ENCODE measurements at regions not wholly inside any gene's neighbourhood (a gene's known extent, or its start where the extent isn't known, plus 50 kb on each side); places are given as distances from the start of the nearest gene placed in this dataset.
A peak's percentile ranks its signal among the peaks of the same experiment; 100 is the strongest.

- intact Hi-C loops (cut with micrococcal nuclease) (loop anchor here (5.0 to 10.0 kb wide), 2 partner anchors 174 to 222 kb away; no protein-coding TSS in a partner anchor), dilution Hi-C loops (cut with HindIII; ENCODE audit: low sequenced_read_pairs, unreplicated experiment) (no loop called here), in situ Hi-C loops (cut with MboI; ENCODE audit: low sequenced_read_pairs) (no loop called here)
- WGBS, 2 experiments (ENCODE audit: extremely low coverage in 2 of 2, insufficient read length in 1 of 2) = no CpG with 5 or more reads among the region's 6 CpGs
- Histone ChIP-seq H3K4me1 (ENCODE audit: control insufficient read depth, insufficient read depth, low read length) (peaks cover 30% of the 10 kb centered on the region), H2BK120ac (ENCODE audit: low read depth, low read length) (peak overlapping the region; percentile 94), H4K5ac (ENCODE audit: low read depth, low read length) (peak overlapping the region; percentile 98), H3K4ac (ENCODE audit: low read depth, low read length) (peak overlapping the region; percentile 94), H3K9ac (ENCODE audit: low read depth, low read length) (no peak overlapping the region), H2AK5ac (ENCODE audit: low read depth, low read length) (peak overlapping the region; percentile 91), H4K8ac (ENCODE audit: low read depth in 2 of 2, low read length in 2 of 2) (peak overlapping the region; percentile 84 to 87), H3K4me3 (ENCODE audit: insufficient read depth, low read depth, low read length) (no peak overlapping the region), H3K9me3 (ENCODE audit: control insufficient read depth, insufficient read depth, low read length) (no peaks in the 10 kb centered on the region), H2AFZ (replicated peaks; ENCODE audit: low read length, poor library complexity) (no peak overlapping the region), H3K4me2 (ENCODE audit: low read depth, low read length) (no peak overlapping the region), H3K79me1 (ENCODE audit: low read depth in 1 of 2, low read length in 2 of 2) (peaks cover 0 to 10% of the 10 kb centered on the region in 2 experiments; a peak in 1 of 4 replicates), H2BK20ac (ENCODE audit: low read depth, low read length) (peak overlapping the region; percentile 94), H2BK15ac (ENCODE audit: low read depth, low read length) (peak overlapping the region; percentile 91; the same call in 2 of the 3 replicates), H3K14ac (replicated peaks; ENCODE audit: low read depth, low read length) (peak overlapping the region; percentile 57), H3K27ac (ENCODE audit: insufficient read depth, low read length) (peak overlapping the region; percentile 97), H3K36me3 (ENCODE audit: control insufficient read depth, insufficient read depth, low read length) (no peaks in the 10 kb centered on the region), H4K91ac (ENCODE audit: insufficient read depth, low read depth, low read length) (peak overlapping the region; percentile 98), H3K56ac (ENCODE audit: extremely low read depth, insufficient read depth, low read length) (peak overlapping the region; percentile 79), H3K9me1 (ENCODE audit: insufficient read depth, low read length) (peaks cover 17% of the 10 kb centered on the region), H4K20me1 (ENCODE audit: insufficient read depth, low read length) (0 out of 2 replicates have a peak, but pooled peaks cover 3% of the 10 kb centered on the region), H3K18ac (ENCODE audit: low read depth, low read length) (peak overlapping the region; percentile 99), H3K27me3 (ENCODE audit: control insufficient read depth, insufficient read depth, low read length) (no peaks in the 10 kb centered on the region), H3K23ac (ENCODE audit: low read depth, low read length) (peak overlapping the region; percentile 84), H2AK9ac (replicated peaks; ENCODE audit: low read depth, low read length, poor library complexity) (no peak overlapping the region), H2BK5ac (ENCODE audit: low read depth, low read length, poor library complexity, severe bottlenecking) (peak overlapping the region; percentile 84)
- DNase-seq (no peak), ATAC-seq (ENCODE audit: low read depth) (no peak)
- BruUV-seq (replicated peaks) = no TSS peak
- ChIA-PET CTCF (no interaction called here), POLR2A (ENCODE audit: unreplicated experiment) (interaction anchor here (0.7 kb wide), 1 partner anchor 116 kb away, joined by 4 read pairs; no protein-coding TSS in a partner anchor)
- no peak for TF ChIP-seq CHD1 (IDR thresholded peaks at IDR 0.05; ENCODE audit: low read depth, low read length)
- TF ChIP-seq RCOR1 (IDR thresholded peaks at IDR 0.05; ENCODE audit: insufficient replicate concordance, low read length) = no peak
- TF ChIP-seq MAFK (IDR thresholded peaks at IDR 0.05; ENCODE audit: low read depth, low read length) = no peak
- no peak for TF ChIP-seq NFE2L2 (IDR thresholded peaks at IDR 0.05; ENCODE audit: low read depth, low read length)
- no peak for TF ChIP-seq USF2 (IDR thresholded peaks at IDR 0.05; ENCODE audit: low read depth, low read length)
- no peak for TF ChIP-seq BHLHE40 (IDR thresholded peaks at IDR 0.05; ENCODE audit: low read depth, low read length)
- no peak for TF ChIP-seq CEBPB (IDR thresholded peaks at IDR 0.05; ENCODE audit: low read depth, low read length)
- no peak for TF ChIP-seq CTCF (conservative IDR thresholded peaks at IDR 0.05; ENCODE audit: low read depth, low read length)
- TF ChIP-seq POLR2A (IDR thresholded peaks at IDR 0.05; ENCODE audit: low read depth, low read length) = no peak
- TF ChIP-seq RAD21 (IDR thresholded peaks at IDR 0.05; ENCODE audit: low read length) = no peak
- no peak for TF ChIP-seq RFX5 (IDR thresholded peaks at IDR 0.05; ENCODE audit: low read depth, low read length)
Observed at GRCh38 chr4:128350449-128351045, 62.9 kb upstream of the PGRMC2 start.

All from IMR-90 (cell line).